GM12892 (cell line): ENCODE measurements at regions not wholly inside any gene's neighbourhood (a gene's known extent, or its start where the extent isn't known, plus 50 kb on each side); places are given as distances from the start of the nearest gene placed in this dataset.

Experiments
- DNase-seq: peaks from one replicate; pipeline ENCODE4 v3.0.0; 2011; ENCODE audit not compliant: insufficient read length
- FAIRE-seq: peaks from 2 replicates; lab custom pipeline; 2011; peaks lifted over from hg19 to GRCh38; lab: Jason Lieb, UNC
- POLR2A ChIP-seq: IDR thresholded peaks from 2 replicates; pipeline ENCODE4 v1.6.1; 2011; ENCODE audit warnings: low read depth, low read length, control low read depth
- POLR2AphosphoS5 ChIP-seq: IDR thresholded peaks from 2 replicates; pipeline ENCODE4 v1.6.1; 2011; ENCODE audit warnings: low read depth, low read length, control low read depth
- TAF1 ChIP-seq: IDR thresholded peaks from 2 replicates; pipeline ENCODE4 v1.6.1; 2011; ENCODE audit warnings: low read depth, mild to moderate bottlenecking, control low read depth, low read length, borderline replicate concordance

GRCh38 chr10:78860260-78860914 lies 208.4 kb upstream of the ZMIZ1 start:
- TF ChIP-seq POLR2A (no peak), TAF1 (no peak), POLR2AphosphoS5 (no peak)
- FAIRE-seq (no peak), DNase-seq (no peak)

GRCh38 chr10:78861529-78862327 lies 207.0 kb upstream of the ZMIZ1 start:
- no peak for FAIRE-seq
- DNase-seq = no peak
- TF ChIP-seq POLR2A = no peak
- no peak for TF ChIP-seq TAF1
- TF ChIP-seq POLR2AphosphoS5 = no peak

DNA sequence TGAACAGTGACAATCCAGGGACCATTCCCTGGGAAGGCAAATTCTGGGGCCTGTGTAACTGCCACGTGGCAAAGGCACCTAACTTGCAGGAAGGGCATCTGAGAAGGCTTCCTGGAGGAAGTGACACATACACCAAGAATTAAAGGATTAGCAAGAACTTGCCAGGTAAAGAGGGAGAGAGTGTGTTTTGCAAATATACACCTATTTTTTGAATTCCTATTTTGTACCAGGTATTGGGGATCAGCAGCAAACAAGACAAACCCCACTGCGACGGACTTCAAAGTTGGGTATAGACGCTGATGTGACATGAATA lies 206.5 kb upstream of the ZMIZ1 start:
- DNase-seq = no peak
- FAIRE-seq = no peak
- TF ChIP-seq TAF1 (no peak), POLR2AphosphoS5 (no peak), POLR2A (no peak)

- TF ChIP-seq POLR2AphosphoS5 (no peak), POLR2A (no peak), TAF1 (no peak)
- no peak for FAIRE-seq
These were observed 205.4 kb upstream of the ZMIZ1 start for GRCh38 chr10:78863140-78863905.

GRCh38 chr10:78863906-78864239 lies 204.9 kb upstream of the ZMIZ1 start:
- TF ChIP-seq POLR2A (no peak), TAF1 (no peak)
- DNase-seq (no peak), FAIRE-seq (no peak)

More at GRCh38 chr10:78863140-78863905, 205.4 kb upstream of the ZMIZ1 start:
- no peak for DNase-seq

DNA sequence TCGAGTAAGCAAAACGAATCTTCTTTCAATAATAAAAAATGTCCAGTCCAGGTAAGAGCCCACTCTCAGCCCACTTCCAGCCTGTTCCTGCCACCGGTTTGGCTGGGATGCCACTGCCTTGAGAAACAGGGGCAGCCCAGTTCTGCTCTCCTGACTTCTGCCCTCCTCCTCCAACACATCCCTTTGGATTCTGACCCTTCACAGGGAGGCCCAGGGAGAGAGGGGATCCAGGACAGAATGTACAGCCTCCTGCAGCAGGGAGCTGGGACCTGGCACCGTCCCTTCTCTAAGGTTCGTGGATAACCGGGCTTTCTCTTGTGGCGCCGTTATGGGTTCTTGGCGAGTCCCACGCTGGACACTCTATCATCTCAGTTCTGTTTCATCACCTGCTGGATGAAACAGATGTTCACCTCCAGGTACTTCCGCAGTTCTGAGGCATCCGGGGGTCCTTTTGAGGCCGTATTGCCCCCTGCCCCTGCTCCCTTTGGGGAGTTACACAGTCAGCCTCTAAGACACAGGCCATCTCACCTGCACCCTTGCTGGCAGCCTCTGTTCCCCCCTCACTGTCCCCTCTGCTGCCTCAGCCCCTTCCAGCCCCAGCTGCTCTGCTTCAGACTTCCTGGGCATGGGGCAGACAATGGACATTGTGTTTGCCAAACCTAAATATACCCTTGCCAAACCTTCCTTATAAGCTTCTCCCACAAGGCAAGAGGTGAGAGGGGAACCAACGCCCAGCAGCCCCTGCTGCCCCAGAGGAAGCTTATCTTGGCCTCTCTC lies 203.8 kb upstream of the ZMIZ1 start:
- TF ChIP-seq POLR2AphosphoS5 = no peak
- no peak for TF ChIP-seq POLR2A
- TF ChIP-seq TAF1 = no peak
- FAIRE-seq (no peak), DNase-seq (no peak)

- DNase-seq (no peak), FAIRE-seq (no peak)
- TF ChIP-seq POLR2AphosphoS5 (no peak), POLR2A (no peak), TAF1 (no peak)
These were observed 203.3 kb upstream of the ZMIZ1 start for GRCh38 chr10:78865538-78865875.

- no peak for DNase-seq
- FAIRE-seq = no peak
- no peak for TF ChIP-seq POLR2AphosphoS5
- no peak for TF ChIP-seq POLR2A
- TF ChIP-seq TAF1 = no peak
These were observed 202.6 kb upstream of the ZMIZ1 start for GRCh38 chr10:78865931-78866717.

DNA sequence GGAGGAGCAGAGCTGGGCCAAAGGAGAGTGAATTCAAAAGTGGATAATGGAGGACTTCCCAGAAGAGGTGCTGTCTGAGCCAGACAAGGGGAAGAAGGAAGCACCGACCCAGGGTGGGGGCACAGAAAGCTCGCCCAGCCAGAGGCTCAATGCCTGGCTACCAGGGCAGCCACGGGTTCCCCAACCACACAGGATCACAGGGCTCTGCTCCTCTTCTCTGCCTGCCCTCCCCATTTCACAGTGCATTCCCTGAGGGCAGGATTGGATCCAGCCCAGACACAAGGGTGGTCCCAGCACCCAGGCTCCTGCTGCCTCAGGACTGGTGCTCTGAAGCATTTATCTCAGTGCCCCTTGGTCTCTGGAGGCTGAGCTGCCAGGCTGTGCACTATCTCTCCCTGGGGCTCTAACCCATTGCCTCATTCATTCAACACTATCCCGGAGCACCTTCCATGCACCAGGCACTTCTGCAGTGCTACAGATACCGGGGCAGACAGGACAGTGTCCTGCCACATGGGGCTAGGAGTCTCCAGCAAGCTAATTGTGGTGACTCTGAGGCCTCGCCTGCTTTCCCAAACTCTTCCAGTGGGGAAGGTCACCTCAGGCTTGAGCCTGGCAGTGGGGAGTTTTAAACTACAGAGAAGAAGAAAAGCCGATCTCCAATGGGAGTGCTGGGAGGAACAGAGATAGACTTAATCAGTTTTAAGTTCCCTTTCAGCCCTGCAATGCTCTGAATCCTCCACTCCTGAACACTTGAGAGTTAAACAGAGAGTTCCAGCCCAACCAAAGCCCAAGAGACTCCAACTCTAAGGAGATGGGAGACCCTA lies 201.8 kb upstream of the ZMIZ1 start:
- TF ChIP-seq POLR2A (no peak), POLR2AphosphoS5 (no peak), TAF1 (no peak)
- no peak for FAIRE-seq

GRCh38 chr10:78867555-78867939 lies 201.2 kb upstream of the ZMIZ1 start:
- TF ChIP-seq POLR2AphosphoS5 (no peak), TAF1 (no peak), POLR2A (no peak)
- no peak for FAIRE-seq
- DNase-seq = no peak

More for the DNA sequence above, 201.8 kb upstream of the ZMIZ1 start:
- DNase-seq = no peak
